ENCODE measurements at regions not wholly inside any gene's neighbourhood (a gene's known extent, or its start where the extent isn't known, plus 50 kb on each side); places are given as distances from the start of the nearest gene placed in this dataset.

GRCh38 chr3:30972449-30972848 lies 78.0 kb upstream of the GADL1 start:
- TF ChIP-seq POLR2A (IDR thresholded peaks at IDR 0.05) (no peak), CTCF (IDR thresholded peaks at IDR 0.05) (no peak), POLR2AphosphoS5 (IDR thresholded peaks at IDR 0.05) (no peak)

Measured in prostate gland (tissue), 2 donors.